ENCODE measurements at regions not wholly inside any gene's neighbourhood (a gene's known extent, or its start where the extent isn't known, plus 50 kb on each side); places are given as distances from the start of the nearest gene placed in this dataset.

- TF ChIP-seq CTCF (conservative IDR thresholded peaks at IDR 0.05; ENCODE audit: low read depth, low read length) (no peak), MXI1 (IDR thresholded peaks at IDR 0.05; ENCODE audit: borderline replicate concordance, low read depth, low read length) (no peak), MAFK (IDR thresholded peaks at IDR 0.05; ENCODE audit: low read depth, low read length) (no peak), MAZ (IDR thresholded peaks at IDR 0.05; ENCODE audit: borderline replicate concordance, low read depth, low read length) (no peak), SMC3 (IDR thresholded peaks at IDR 0.05; ENCODE audit: low read depth, low read length) (no peak), RCOR1 (IDR thresholded peaks at IDR 0.05; ENCODE audit: insufficient replicate concordance, low read length) (no peak), RFX5 (IDR thresholded peaks at IDR 0.05; ENCODE audit: low read depth, low read length) (no peak), FOS (IDR thresholded peaks at IDR 0.05; ENCODE audit: low read depth, low read length) (no peak)
Observed at GRCh38 chr1:181259026-181259745, 170.7 kb downstream of the IER5 start.

Data from IMR-90 (cell line).